Subcutaneous abdominal adipose tissue (tissue), 5 donors: ENCODE measurements at regions not wholly inside any gene's neighbourhood (a gene's known extent, or its start where the extent isn't known, plus 50 kb on each side); places are given as distances from the start of the nearest gene placed in this dataset.

Source experiments
- H3K27ac ChIP-seq: one replicate; pipeline ENCODE4 v1.7.0; 2013; ENCODE audit warnings: low read depth, mild to moderate bottlenecking, inconsistent platforms, low read length, moderate library complexity
- H3K27me3 ChIP-seq, 5 donors: one replicate each; pipeline ENCODE4 v1.7.0; 2013; ENCODE audit warnings: low read length in 5 of 5, inconsistent platforms in 1 of 5; ENCODE audit not compliant: control insufficient read depth in 5 of 5, insufficient read depth in 4 of 5
- H3K36me3 ChIP-seq, 5 donors: one replicate each; pipeline ENCODE4 v1.7.0; 2013; ENCODE audit warnings: low read length in 5 of 5; ENCODE audit not compliant: control insufficient read depth in 5 of 5, insufficient read depth in 5 of 5
- H3K4me1 ChIP-seq, 5 donors: one replicate each; pipeline ENCODE4 v1.7.0; 2013; ENCODE audit warnings: low read length in 5 of 5, mild to moderate bottlenecking in 3 of 5, moderate library complexity in 1 of 5; ENCODE audit not compliant: control insufficient read depth in 5 of 5, insufficient read depth in 5 of 5
- H3K4me3 ChIP-seq, 5 donors: one replicate each; pipeline ENCODE4 v1.7.0; 2013; ENCODE audit warnings: low read length in 5 of 5, low read depth in 1 of 5
- H3K9ac ChIP-seq, 5 donors: one replicate each; pipeline ENCODE4 v1.7.0; 2013; ENCODE audit warnings: low read length in 5 of 5, mild to moderate bottlenecking in 4 of 5, moderate library complexity in 3 of 5
- H3K9me3 ChIP-seq, 5 donors: one replicate each; pipeline ENCODE4 v1.7.0; 2013; ENCODE audit warnings: low read length in 5 of 5; ENCODE audit not compliant: control insufficient read depth in 5 of 5
- donor health status: healthy.
- donor health status: healthy.
- donor health status: healthy.
- donor health status: healthy.
- donor health status: healthy.

- no peak overlapping the region for H3K9ac ChIP-seq
- peaks cover 0 to 13% (median 0%) of the 10 kb centered on the region in 5 donors for H3K4me1 ChIP-seq
- no peaks in the 10 kb centered on the region for H3K27me3 ChIP-seq
- peaks cover 0 to 6% (median 0%) of the 10 kb centered on the region in 5 donors for H3K9me3 ChIP-seq
- no peak overlapping the region for H3K27ac ChIP-seq
- H3K4me3 ChIP-seq: no peak overlapping the region
- H3K36me3 ChIP-seq: no peaks in the 10 kb centered on the region
Measured at GRCh38 chr3:153624310-153625030, 462.4 kb downstream of the RAP2B start.

- Histone ChIP-seq H3K27me3 (no peaks in the 10 kb centered on the region), H3K27ac (no peak overlapping the region), H3K36me3 (no peaks in the 10 kb centered on the region), H3K9me3 (peaks cover 0 to 6% (median 0%) of the 10 kb centered on the region in 5 donors), H3K9ac (no peak overlapping the region), H3K4me3 (no peak overlapping the region), H3K4me1 (peaks cover 0 to 13% (median 0%) of the 10 kb centered on the region in 5 donors)
Measured at GRCh38 chr3:153625506-153625905, 463.5 kb downstream of the RAP2B start.

- H3K9me3 ChIP-seq: no peaks in the 10 kb centered on the region
- H3K9ac ChIP-seq: no peak overlapping the region
- H3K4me1 ChIP-seq: peaks cover 0 to 13% (median 0%) of the 10 kb centered on the region in 5 donors
Measured at GRCh38 chr3:153626158-153626557, 464.1 kb downstream of the RAP2B start.

GRCh38 chr3:153628591-153628990 is 466.6 kb downstream of the RAP2B start:
- Histone ChIP-seq H3K4me1 (peaks cover 0 to 13% (median 0%) of the 10 kb centered on the region in 5 donors), H3K36me3 (no peaks in the 10 kb centered on the region), H3K4me3 (no peak overlapping the region), H3K27me3 (no peaks in the 10 kb centered on the region), H3K27ac (no peak overlapping the region), H3K9me3 (no peaks in the 10 kb centered on the region), H3K9ac (no peak overlapping the region)

More at GRCh38 chr3:153626158-153626557, 464.1 kb downstream of the RAP2B start:
- Histone ChIP-seq H3K36me3 (no peaks in the 10 kb centered on the region), H3K4me3 (no peak overlapping the region), H3K27ac (no peak overlapping the region), H3K27me3 (no peaks in the 10 kb centered on the region)

- Histone ChIP-seq H3K9me3 (no peaks in the 10 kb centered on the region), H3K36me3 (no peaks in the 10 kb centered on the region), H3K27me3 (no peaks in the 10 kb centered on the region), H3K4me3 (no peak overlapping the region), H3K9ac (no peak overlapping the region), H3K4me1 (peaks cover 0 to 13% (median 0%) of the 10 kb centered on the region in 5 donors), H3K27ac (no peak overlapping the region)
Measured at GRCh38 chr3:153629148-153629547, 467.1 kb downstream of the RAP2B start.

- Histone ChIP-seq H3K4me3 (no peak overlapping the region), H3K9me3 (no peaks in the 10 kb centered on the region), H3K36me3 (no peaks in the 10 kb centered on the region), H3K9ac (no peak overlapping the region), H3K27ac (no peak overlapping the region), H3K27me3 (no peaks in the 10 kb centered on the region), H3K4me1 (peaks cover 0 to 13% (median 0%) of the 10 kb centered on the region in 5 donors)
Measured at GRCh38 chr3:153631102-153631501, 469.1 kb downstream of the RAP2B start.

- H3K4me1 ChIP-seq: peaks cover 0 to 13% (median 0%) of the 10 kb centered on the region in 5 donors
- H3K27ac ChIP-seq: no peak overlapping the region
- no peaks in the 10 kb centered on the region for H3K9me3 ChIP-seq
- no peak overlapping the region for H3K4me3 ChIP-seq
- H3K27me3 ChIP-seq: no peaks in the 10 kb centered on the region
- no peaks in the 10 kb centered on the region for H3K36me3 ChIP-seq
- no peak overlapping the region for H3K9ac ChIP-seq
Measured at GRCh38 chr3:153631664-153632063, 469.6 kb downstream of the RAP2B start.

GRCh38 chr3:153633407-153633806 is 471.4 kb downstream of the RAP2B start:
- Histone ChIP-seq H3K36me3 (no peaks in the 10 kb centered on the region), H3K9me3 (no peaks in the 10 kb centered on the region)

GRCh38 chr3:153634683-153635082 is 472.7 kb downstream of the RAP2B start:
- no peaks in the 10 kb centered on the region for H3K9me3 ChIP-seq
- peaks cover 0 to 4% (median 0%) of the 10 kb centered on the region in 5 donors for H3K4me1 ChIP-seq
- H3K4me3 ChIP-seq: no peak overlapping the region
- no peaks in the 10 kb centered on the region for H3K36me3 ChIP-seq
- no peaks in the 10 kb centered on the region for H3K27me3 ChIP-seq
- no peak overlapping the region for H3K9ac ChIP-seq
- no peak overlapping the region for H3K27ac ChIP-seq

More at GRCh38 chr3:153633407-153633806, 471.4 kb downstream of the RAP2B start:
- Histone ChIP-seq H3K4me1 (peaks cover 0 to 9% (median 0%) of the 10 kb centered on the region in 5 donors), H3K27ac (no peak overlapping the region), H3K27me3 (no peaks in the 10 kb centered on the region), H3K9ac (no peak overlapping the region), H3K4me3 (no peak overlapping the region)

- H3K27ac ChIP-seq: no peak overlapping the region
- H3K4me1 ChIP-seq: peaks cover 0 to 2% (median 0%) of the 10 kb centered on the region in 5 donors
Measured at GRCh38 chr3:153639631-153640030, 477.6 kb downstream of the RAP2B start.

More at GRCh38 chr3:153639631-153640030, 477.6 kb downstream of the RAP2B start:
- Histone ChIP-seq H3K27me3 (no peaks in the 10 kb centered on the region), H3K9me3 (no peaks in the 10 kb centered on the region), H3K36me3 (no peaks in the 10 kb centered on the region), H3K4me3 (no peak overlapping the region), H3K9ac (no peak overlapping the region)
